ENCODE measurements at regions not wholly inside any gene's neighbourhood (a gene's known extent, or its start where the extent isn't known, plus 50 kb on each side); places are given as distances from the start of the nearest gene placed in this dataset.

DNA sequence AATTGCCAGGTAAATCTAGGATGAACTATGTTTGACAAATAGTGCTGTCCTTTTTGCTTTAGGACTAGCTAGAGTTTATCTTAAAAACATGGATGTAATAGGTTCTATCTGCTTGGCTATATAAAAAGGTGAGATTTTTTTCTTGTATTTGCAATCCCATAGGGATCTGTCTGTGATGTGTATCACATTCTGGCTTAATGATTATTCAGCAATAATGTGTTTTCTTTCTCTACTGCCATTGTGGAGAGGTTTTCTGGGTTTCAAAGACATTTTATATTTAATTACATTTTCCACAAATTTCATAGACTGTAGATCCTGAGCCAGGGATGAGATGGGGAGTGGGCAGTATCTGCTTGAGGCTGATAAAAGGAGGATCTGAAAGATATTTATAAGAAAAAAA is 277.8 kb upstream of the SLITRK5 start:
- Mint-ChIP-seq H3K4me1 (ENCODE audit: low read depth) (no peaks in the 10 kb centered on the region), H3K27ac (no peak overlapping the region), H3K36me3 (ENCODE audit: low read depth) (no peaks in the 10 kb centered on the region), H3K9me3 (peaks cover 34% of the 10 kb centered on the region), H3K4me3 (no peak overlapping the region), H3K27me3 (ENCODE audit: insufficient read depth) (no peaks in the 10 kb centered on the region; the same call in 1 of the 2 replicates)
- TF ChIP-seq, protein P1, sequence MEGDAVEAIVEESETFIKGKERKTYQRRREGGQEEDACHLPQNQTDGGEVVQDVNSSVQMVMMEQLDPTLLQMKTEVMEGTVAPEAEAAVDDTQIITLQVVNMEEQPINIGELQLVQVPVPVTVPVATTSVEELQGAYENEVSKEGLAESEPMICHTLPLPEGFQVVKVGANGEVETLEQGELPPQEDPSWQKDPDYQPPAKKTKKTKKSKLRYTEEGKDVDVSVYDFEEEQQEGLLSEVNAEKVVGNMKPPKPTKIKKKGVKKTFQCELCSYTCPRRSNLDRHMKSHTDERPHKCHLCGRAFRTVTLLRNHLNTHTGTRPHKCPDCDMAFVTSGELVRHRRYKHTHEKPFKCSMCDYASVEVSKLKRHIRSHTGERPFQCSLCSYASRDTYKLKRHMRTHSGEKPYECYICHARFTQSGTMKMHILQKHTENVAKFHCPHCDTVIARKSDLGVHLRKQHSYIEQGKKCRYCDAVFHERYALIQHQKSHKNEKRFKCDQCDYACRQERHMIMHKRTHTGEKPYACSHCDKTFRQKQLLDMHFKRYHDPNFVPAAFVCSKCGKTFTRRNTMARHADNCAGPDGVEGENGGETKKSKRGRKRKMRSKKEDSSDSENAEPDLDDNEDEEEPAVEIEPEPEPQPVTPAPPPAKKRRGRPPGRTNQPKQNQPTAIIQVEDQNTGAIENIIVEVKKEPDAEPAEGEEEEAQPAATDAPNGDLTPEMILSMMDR (IDR thresholded peaks at IDR 0.05): no peak
- DNase-seq: no peak

DNA sequence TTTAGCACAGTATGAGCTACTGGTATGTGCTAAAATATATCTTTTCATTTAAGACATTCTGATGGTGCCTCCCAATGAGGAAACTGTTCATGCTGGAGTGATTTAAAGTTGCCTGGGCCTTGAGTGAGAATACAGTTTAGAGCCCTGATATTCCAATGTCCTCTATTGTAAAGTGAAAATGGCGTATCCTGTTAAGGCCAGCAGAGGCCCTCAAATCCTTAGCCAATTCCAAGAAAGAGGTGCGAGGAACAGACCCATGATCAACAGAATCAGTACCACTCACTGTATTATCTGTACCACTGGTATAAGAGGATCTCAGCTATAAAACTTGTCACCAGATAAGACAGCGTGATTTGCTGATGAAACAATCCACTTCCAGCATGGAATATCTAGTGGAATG is 273.1 kb upstream of the SLITRK5 start:
- no peak overlapping the region for H3K4me3 Mint-ChIP-seq
- no peak for DNase-seq
- no peak overlapping the region for H3K27ac Mint-ChIP-seq
- no peaks in the 10 kb centered on the region; the same call in 1 of the 2 replicates for H3K27me3 Mint-ChIP-seq (ENCODE audit: insufficient read depth)
- H3K36me3 Mint-ChIP-seq (ENCODE audit: low read depth): no peaks in the 10 kb centered on the region
- TF ChIP-seq, protein P1 (IDR thresholded peaks at IDR 0.05): no peak
- H3K9me3 Mint-ChIP-seq: peaks cover 40% of the 10 kb centered on the region
- no peaks in the 10 kb centered on the region for H3K4me1 Mint-ChIP-seq (ENCODE audit: low read depth)

DNA sequence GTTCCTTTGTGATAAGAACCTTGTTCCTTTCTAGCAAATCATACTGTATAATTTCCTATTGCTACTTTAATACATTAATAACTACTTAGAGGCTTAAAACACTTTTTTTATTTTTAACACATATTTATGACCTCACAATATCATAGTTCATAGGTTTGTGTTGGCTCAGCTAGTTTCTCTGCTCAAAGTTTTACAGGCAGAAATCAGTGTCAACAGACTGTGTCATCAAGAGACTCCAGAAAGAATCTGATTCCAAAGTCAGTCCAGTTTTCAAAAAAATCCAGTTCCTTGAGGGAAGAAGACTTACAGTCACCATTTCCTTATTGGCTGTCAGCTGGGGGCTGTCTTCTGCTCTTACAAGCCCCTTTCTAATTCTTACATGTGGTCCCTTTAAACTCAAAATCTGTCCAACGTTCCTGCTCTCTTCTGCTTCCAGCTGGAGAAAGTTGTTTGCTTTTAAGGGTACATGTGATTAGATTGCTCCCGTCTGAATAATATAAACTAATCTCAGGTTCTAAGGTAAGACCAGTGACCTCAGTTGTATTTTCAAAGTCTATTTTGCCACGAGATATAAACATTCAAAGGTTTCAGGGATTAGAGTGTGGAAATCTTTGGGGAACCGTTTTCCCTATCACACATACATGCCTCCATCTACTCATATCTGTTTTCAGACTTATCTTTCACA is 267.3 kb upstream of the SLITRK5 start:
- Mint-ChIP-seq H3K4me3 (no peak overlapping the region), H3K27ac (no peak overlapping the region), H3K4me1 (ENCODE audit: low read depth) (no peaks in the 10 kb centered on the region), H3K9me3 (peaks cover 21% of the 10 kb centered on the region), H3K36me3 (ENCODE audit: low read depth) (no peaks in the 10 kb centered on the region), H3K27me3 (ENCODE audit: insufficient read depth) (no peaks in the 10 kb centered on the region; the same call in 1 of the 2 replicates)
- no peak for DNase-seq
- TF ChIP-seq, protein P1 (IDR thresholded peaks at IDR 0.05): no peak

DNA sequence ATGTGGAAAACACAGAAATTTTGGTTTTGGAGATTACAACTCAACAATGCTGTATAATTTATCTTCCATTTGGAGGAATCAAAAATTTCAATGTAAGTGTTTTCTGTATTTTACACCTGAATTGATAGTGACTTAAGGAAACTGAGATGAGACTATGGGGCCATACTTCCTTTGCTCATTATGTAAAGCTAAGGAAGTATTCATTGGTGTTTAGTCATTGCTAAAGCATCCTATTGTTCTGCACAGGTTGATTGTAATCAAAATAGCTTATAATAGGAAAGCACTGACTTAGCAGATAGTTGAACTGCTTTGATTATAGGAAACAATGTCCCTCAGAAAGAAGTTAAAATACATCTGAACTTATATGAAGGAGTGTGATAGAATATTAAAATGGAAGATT is 244.4 kb upstream of the SLITRK5 start:
- no peak for DNase-seq
- Mint-ChIP-seq H3K36me3 (ENCODE audit: low read depth) (no peaks in the 10 kb centered on the region), H3K9me3 (peaks cover 6% of the 10 kb centered on the region), H3K4me3 (no peak overlapping the region), H3K27me3 (ENCODE audit: insufficient read depth) (no peaks in the 10 kb centered on the region), H3K27ac (no peak overlapping the region), H3K4me1 (ENCODE audit: low read depth) (no peaks in the 10 kb centered on the region)
- TF ChIP-seq, protein P1 (IDR thresholded peaks at IDR 0.05): no peak

DNA sequence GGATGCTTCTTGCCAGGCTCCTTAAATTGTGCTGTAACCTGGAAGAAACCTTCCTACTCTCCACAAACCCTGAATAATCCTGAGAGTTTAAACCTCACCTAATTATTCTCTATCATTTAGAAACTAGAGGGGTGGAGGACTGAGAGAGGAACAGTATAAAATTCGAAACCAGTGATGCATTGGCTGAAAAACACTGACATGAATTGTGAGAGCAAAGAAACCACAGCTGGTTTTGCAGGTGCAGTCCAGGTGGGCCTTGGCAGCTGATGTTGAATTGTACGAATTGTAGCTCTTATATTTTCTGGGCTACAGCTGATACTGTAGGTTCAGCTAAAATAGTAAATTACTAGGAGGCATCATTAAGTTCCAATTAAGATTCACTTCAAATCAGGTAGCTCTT is 227.0 kb upstream of the SLITRK5 start:
- DNase-seq: no peak
- H3K4me1 Mint-ChIP-seq (ENCODE audit: low read depth): no peaks in the 10 kb centered on the region
- TF ChIP-seq, protein P1 (IDR thresholded peaks at IDR 0.05): no peak
- H3K9me3 Mint-ChIP-seq: peaks cover 35% of the 10 kb centered on the region
- no peaks in the 10 kb centered on the region for H3K27me3 Mint-ChIP-seq (ENCODE audit: insufficient read depth)
- H3K27ac Mint-ChIP-seq: no peak overlapping the region
- H3K4me3 Mint-ChIP-seq: no peak overlapping the region
- 0 out of 2 replicates have a peak, but pooled peaks cover 5% of the 10 kb centered on the region for H3K36me3 Mint-ChIP-seq (ENCODE audit: low read depth)
